ENCODE measurements at regions not wholly inside any gene's neighbourhood (a gene's known extent, or its start where the extent isn't known, plus 50 kb on each side); places are given as distances from the start of the nearest gene placed in this dataset.

DNA sequence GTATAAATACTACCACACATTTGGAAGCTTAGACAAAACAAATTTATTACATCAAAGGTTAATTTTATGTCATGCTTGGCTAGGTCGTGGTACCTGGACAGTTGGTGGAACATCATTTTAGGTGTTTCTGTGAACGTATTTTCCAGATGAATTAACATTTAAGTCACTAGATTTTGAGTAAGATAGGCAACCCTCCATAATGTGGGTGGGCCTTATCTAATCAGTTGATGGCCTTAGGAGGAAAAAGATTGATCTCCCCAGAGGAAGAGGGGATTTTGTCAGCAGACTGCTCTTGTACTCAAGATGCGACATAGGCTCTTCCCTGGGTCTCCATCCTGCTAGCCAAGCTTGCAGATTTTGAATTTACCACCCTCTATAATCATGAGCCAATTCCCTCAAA lies 85.0 kb downstream of the RPRM start:
- Histone ChIP-seq H3K4me2 (ENCODE audit: low read length) (no peak overlapping the region), H3K27me3 (ENCODE audit: control insufficient read depth, insufficient read depth, low read length) (no peaks in the 10 kb centered on the region), H3K4me1 (no peaks in the 10 kb centered on the region), H3K36me3 (ENCODE audit: control insufficient read depth, insufficient read depth, low read length) (no peaks in the 10 kb centered on the region), H3K4me3 (ENCODE audit: low read depth, low read length) (no peak overlapping the region), H3K9me3 (ENCODE audit: control insufficient read depth, low read length) (no peaks in the 10 kb centered on the region), H3K9ac (no peak overlapping the region), H3K27ac (no peak overlapping the region), H2AFZ (no peak overlapping the region), H3K79me2 (no peaks in the 10 kb centered on the region)
- TF ChIP-seq, protein P1, sequence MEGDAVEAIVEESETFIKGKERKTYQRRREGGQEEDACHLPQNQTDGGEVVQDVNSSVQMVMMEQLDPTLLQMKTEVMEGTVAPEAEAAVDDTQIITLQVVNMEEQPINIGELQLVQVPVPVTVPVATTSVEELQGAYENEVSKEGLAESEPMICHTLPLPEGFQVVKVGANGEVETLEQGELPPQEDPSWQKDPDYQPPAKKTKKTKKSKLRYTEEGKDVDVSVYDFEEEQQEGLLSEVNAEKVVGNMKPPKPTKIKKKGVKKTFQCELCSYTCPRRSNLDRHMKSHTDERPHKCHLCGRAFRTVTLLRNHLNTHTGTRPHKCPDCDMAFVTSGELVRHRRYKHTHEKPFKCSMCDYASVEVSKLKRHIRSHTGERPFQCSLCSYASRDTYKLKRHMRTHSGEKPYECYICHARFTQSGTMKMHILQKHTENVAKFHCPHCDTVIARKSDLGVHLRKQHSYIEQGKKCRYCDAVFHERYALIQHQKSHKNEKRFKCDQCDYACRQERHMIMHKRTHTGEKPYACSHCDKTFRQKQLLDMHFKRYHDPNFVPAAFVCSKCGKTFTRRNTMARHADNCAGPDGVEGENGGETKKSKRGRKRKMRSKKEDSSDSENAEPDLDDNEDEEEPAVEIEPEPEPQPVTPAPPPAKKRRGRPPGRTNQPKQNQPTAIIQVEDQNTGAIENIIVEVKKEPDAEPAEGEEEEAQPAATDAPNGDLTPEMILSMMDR (IDR thresholded peaks at IDR 0.05), result no peak

GRCh38 chr2:153391131-153391530 lies 87.4 kb downstream of the RPRM start:
- no peak overlapping the region for H3K4me2 ChIP-seq (ENCODE audit: low read length)
- no peaks in the 10 kb centered on the region for H3K27me3 ChIP-seq (ENCODE audit: control insufficient read depth, insufficient read depth, low read length)
- H3K4me1 ChIP-seq, result no peaks in the 10 kb centered on the region
- H3K27ac ChIP-seq, result no peak overlapping the region
- H3K79me2 ChIP-seq, result no peaks in the 10 kb centered on the region
- H3K4me3 ChIP-seq (ENCODE audit: low read depth, low read length), result no peak overlapping the region
- H3K36me3 ChIP-seq (ENCODE audit: control insufficient read depth, insufficient read depth, low read length), result no peaks in the 10 kb centered on the region
- no peak overlapping the region for H2AFZ ChIP-seq
- H3K9ac ChIP-seq, result no peak overlapping the region
- TF ChIP-seq, protein P1 (IDR thresholded peaks at IDR 0.05), result no peak
- no peaks in the 10 kb centered on the region for H3K9me3 ChIP-seq (ENCODE audit: control insufficient read depth, low read length)

- Histone ChIP-seq H3K4me2 (ENCODE audit: low read length) (no peak overlapping the region), H2AFZ (no peak overlapping the region), H3K4me3 (ENCODE audit: low read depth, low read length) (no peak overlapping the region), H3K4me1 (no peaks in the 10 kb centered on the region), H3K9me3 (ENCODE audit: control insufficient read depth, low read length) (no peaks in the 10 kb centered on the region), H3K79me2 (no peaks in the 10 kb centered on the region), H3K36me3 (ENCODE audit: control insufficient read depth, insufficient read depth, low read length) (no peaks in the 10 kb centered on the region), H3K27ac (no peak overlapping the region), H3K27me3 (ENCODE audit: control insufficient read depth, insufficient read depth, low read length) (no peaks in the 10 kb centered on the region), H3K9ac (no peak overlapping the region)
- TF ChIP-seq, protein P1 (IDR thresholded peaks at IDR 0.05), result no peak
Measured at GRCh38 chr2:153388246-153388645, 90.3 kb downstream of the RPRM start.

GRCh38 chr2:153387203-153387602 lies 91.4 kb downstream of the RPRM start:
- TF ChIP-seq, protein P1 (IDR thresholded peaks at IDR 0.05), result no peak
- H2AFZ ChIP-seq, result no peak overlapping the region
- no peak overlapping the region for H3K27ac ChIP-seq
- H3K4me1 ChIP-seq, result no peaks in the 10 kb centered on the region
- no peaks in the 10 kb centered on the region for H3K79me2 ChIP-seq
- no peak overlapping the region for H3K4me3 ChIP-seq (ENCODE audit: low read depth, low read length)
- H3K9ac ChIP-seq, result no peak overlapping the region
- no peak overlapping the region for H3K4me2 ChIP-seq (ENCODE audit: low read length)
- H3K27me3 ChIP-seq (ENCODE audit: control insufficient read depth, insufficient read depth, low read length), result no peaks in the 10 kb centered on the region
- H3K9me3 ChIP-seq (ENCODE audit: control insufficient read depth, low read length), result no peaks in the 10 kb centered on the region
- no peaks in the 10 kb centered on the region for H3K36me3 ChIP-seq (ENCODE audit: control insufficient read depth, insufficient read depth, low read length)

DNA sequence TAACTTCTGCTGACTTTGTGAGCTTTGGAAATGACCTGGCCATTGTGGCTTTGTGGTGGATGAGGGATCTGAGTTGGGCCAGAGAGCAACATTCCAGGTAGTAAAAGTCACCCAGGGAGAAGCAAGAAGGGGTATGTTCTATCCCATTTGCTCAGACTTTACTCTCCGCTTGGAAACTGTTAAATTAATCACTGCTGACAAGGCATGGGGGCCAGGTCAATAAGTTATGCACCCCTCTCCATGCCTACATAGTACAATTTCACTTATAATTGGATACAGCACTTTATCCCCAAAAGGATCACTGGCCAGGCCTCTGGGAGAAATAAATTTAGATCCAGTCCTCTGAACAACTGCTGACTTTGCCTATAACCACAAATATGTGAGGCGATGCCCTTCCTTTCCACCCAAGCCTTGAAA lies 92.1 kb downstream of the RPRM start:
- Histone ChIP-seq H3K36me3 (ENCODE audit: control insufficient read depth, insufficient read depth, low read length) (no peaks in the 10 kb centered on the region), H3K4me2 (ENCODE audit: low read length) (no peak overlapping the region), H2AFZ (no peak overlapping the region), H3K27me3 (ENCODE audit: control insufficient read depth, insufficient read depth, low read length) (no peaks in the 10 kb centered on the region), H3K9ac (no peak overlapping the region), H3K4me1 (no peaks in the 10 kb centered on the region), H3K79me2 (no peaks in the 10 kb centered on the region), H3K27ac (no peak overlapping the region), H3K9me3 (ENCODE audit: control insufficient read depth, low read length) (no peaks in the 10 kb centered on the region), H3K4me3 (ENCODE audit: low read depth, low read length) (no peak overlapping the region)
- TF ChIP-seq, protein P1 (IDR thresholded peaks at IDR 0.05), result no peak

Measured in parathyroid adenoma (tissue), 2 donors.